Inflammatory macrophage treated with lipopolysaccharide for 4 hours (primary cell): ENCODE measurements at regions not wholly inside any gene's neighbourhood (a gene's known extent, or its start where the extent isn't known, plus 50 kb on each side); places are given as distances from the start of the nearest gene placed in this dataset.

Experiments used
- DNase-seq: peaks from one replicate; pipeline ENCODE4 v3.0.0-alpha.2; 2020

DNA sequence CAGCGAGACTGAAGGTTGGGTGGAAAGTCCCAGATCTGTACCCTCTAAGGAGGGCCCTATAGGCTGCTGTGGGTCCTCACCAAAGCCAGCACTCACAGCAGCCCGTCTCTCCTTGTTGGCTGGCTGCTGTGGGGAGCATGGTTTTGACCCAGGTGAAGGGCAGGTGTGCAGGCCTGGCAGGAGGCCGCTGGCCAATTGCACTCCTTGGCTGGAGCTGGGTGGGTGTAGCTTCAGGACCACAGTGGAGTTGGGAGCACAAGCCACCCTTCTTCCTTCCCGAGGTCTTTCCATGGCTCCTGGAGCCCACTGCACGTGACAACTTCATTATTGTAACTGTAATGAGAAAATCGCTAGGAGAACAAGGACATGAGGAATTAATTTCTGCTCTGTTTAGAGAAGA lies 287.7 kb upstream of the FOXQ1 start:
- DNase-seq = no peak

- no peak for DNase-seq
These were observed 288.7 kb upstream of the FOXQ1 start for GRCh38 chr6:1023229-1023628.

DNA sequence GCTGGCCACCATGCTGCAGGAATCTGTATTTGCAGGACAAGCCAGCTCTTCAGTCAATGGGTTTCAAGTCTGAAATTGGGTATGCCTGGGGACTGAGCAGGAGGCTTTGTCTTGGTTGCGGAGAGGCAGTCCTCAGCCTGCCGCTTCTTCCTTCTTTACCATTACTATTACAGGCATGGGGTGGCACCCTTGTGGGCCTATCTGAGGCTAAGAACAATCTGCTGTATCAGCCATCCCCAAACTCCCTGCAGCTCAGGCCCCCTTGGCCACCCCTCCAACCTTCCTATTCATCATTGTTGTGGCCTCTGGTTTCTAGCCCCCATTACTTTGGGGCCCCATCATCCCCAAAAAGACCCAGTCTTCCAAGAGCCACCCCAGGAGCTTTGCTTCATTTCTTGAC lies 289.2 kb upstream of the FOXQ1 start:
- DNase-seq = no peak

DNA sequence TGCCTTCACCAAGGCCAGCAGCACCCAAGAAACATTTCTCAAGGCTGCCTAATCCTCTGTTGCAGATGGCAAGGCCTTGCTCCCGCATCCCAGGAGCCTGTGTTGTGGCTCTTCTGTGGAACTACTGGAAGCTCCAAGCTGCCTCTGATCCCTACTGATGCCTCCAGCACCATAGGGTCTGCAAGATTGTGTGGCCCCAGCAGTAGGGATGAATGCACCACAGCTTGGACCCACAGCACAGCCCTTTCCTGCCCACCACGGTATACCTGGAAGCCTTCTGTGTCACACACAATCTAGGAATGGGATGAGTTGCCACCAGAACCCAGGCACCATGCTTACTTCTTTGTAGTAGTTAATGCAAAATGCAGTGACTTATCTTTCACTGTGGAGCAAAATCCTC lies 291.1 kb upstream of the FOXQ1 start:
- DNase-seq = no peak

GRCh38 chr6:1020133-1020532 lies 291.8 kb upstream of the FOXQ1 start:
- DNase-seq = no peak

- no peak for DNase-seq
These were observed 293.9 kb upstream of the FOXQ1 start for GRCh38 chr6:1018041-1018440.

GRCh38 chr6:1016329-1017302 lies 295.3 kb upstream of the FOXQ1 start:
- no peak for DNase-seq

- DNase-seq = no peak
These were observed 296.1 kb upstream of the FOXQ1 start for GRCh38 chr6:1015825-1016224.

DNA sequence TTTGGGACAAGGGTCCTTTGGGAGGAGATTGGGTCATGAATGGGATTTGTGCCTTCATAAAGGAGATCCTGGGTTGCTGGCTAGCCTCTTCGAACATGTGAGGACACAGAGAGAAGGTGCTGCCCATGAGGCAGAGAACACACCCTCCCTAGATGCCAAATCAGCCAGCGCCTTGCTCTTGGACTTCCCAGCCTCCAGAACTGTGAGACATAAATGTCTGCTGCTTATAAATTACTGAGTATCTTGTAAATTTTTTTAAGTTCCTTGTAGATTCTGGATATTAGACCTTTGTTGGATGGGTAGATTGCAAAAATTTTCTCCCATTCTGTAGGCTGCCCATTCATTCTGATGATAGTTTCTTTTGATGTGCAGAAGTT lies 297.5 kb upstream of the FOXQ1 start:
- DNase-seq = no peak

- DNase-seq = no peak
These were observed 298.1 kb upstream of the FOXQ1 start for GRCh38 chr6:1013656-1014430.

DNA sequence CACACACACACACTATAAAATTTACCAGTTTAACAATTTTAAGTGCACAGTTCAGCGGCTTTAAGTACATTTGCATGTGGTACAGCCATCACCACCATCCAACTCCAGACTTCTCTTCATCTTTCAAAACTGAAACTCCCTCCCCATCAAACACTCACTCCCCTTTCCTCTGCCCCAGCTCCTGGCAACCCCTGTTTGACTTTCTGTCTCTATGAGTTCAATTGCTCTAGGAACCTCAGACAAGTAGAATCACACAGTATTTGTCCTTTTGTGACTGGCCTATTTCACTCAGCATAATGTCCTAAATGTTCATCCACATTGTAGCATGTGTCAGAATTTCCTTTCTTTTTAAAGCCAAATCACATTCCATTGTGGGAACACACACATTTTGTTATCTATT lies 302.8 kb upstream of the FOXQ1 start:
- no peak for DNase-seq

DNA sequence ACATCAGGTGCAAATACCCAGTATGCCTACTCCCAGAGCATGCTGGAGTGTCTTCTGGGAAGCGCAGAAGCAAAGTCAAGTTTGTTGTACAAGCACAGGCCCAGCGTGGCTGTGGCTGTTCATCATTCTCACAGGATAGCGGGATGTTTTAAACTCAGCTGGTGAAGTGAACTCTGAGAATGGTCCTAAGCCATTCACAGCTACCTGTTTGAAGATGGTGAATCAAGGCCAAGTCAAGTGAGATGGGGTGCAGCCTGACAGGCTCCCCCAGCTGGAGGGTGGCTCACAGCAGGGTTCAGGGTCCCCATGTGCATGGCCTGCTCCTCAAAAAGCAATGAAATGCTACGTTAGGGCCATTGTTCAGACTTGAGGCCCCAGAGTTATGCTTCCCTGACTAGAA lies 304.7 kb upstream of the FOXQ1 start:
- DNase-seq = no peak

GRCh38 chr6:1004885-1005630 lies 306.8 kb upstream of the FOXQ1 start:
- DNase-seq = no peak

DNA sequence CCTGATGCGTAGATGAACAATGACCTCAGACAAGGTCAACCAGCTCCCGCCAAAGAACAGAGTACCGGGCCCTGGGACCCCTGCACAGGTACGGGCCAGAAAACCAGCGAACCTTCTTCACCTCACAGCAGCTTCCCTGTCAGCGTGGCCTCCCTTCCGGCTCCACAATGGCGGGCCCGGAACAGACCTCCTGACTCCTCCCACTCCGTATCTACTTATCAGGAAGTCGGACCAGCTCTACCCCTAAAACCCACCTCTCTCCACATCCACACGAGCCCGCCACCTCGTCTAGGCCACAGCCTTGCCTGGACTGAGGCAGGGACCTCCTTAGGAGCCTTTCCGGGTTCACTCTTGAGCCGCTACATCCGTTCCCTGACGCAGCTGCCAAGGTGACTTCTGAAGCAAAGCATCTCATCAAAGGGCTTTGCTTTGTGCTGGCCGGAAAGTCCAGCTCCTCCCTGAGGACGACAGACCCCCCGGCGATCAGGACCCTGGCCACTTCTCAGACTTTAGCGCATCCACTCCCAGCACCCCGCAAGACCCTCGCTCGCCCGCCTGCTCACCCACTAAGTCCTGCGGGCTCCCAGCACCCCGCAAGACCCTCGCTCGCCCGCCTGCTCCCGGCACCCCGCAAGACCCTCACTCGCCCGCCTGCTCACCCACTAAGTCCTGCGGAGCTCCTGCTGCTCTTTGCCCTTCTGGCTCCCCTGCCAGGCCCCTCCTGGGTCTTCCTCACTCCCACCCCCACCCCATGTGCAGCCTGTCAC lies 308.3 kb upstream of the FOXQ1 start:
- DNase-seq = no peak

DNA sequence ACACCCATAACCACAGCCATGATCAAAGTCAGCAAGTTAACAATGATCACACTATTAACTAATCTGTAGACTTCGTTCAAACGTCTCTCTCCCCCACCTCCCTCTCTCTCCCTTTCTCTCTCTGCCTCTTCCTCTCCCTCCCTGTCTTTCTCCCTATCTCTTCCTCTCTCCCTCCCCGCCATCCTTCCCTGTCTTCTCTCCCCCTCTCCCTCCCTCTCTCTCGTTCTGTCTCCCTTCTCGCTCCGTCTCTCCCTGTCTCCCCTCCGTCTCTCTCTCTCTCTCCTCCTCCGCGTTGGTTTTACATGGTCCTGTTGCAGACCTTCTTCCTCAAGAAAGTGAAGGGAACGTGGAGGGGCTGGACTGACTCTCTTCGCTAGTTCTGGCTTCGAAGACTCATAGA lies 308.9 kb upstream of the FOXQ1 start:
- no peak for DNase-seq

DNA sequence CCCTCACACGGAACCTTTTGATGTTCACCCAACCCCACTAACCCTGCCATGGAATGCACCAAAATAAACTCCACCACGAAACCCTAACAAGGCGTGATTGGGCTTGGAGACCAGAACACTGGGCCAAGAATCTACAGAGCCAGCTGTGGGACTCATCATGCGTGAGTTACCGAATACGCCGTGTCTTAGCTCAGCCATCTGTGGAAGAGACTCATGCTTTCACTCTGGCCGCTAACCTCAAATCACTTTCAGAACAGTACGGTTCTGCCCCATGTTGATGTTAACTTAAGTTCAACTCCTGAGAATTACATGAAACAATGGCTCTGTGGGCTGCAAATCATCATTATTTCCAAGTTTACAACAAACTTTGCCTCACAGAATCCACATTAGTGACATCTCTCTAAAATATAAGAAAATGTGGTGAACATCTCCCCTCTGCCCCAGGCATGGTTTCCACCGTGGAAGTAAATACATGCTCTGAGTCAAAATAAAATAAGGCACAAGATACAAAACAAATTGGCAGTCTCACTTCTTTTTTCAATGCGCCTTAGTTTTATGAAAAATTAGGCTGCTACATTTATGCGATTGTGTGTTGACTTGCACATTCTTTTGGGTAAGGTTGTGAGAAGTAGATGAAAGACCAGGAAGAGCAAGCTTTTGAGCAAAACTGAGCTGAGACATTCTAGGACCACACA lies 308.9 kb upstream of the EXOC2 start:
- DNase-seq = no peak

DNA sequence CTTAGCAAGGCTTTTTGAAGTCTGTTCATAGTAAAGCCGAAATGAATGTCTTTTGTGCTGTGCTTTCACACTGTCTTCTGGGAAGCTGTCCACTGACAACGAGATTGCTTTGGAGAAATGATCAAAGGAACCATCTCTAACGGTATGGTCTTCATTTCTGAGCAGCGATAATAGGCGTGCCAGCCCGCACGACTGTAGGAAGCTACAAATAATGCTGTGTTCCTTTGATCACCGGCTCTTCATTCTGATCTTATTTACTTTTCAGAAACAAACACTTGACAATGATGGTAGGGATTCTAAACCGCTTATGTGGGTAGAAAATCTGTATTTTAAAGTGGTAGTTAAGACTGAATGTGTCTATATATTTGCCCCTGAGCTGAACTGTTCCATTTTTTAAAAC lies 306.6 kb upstream of the EXOC2 start:
- DNase-seq = no peak

DNA sequence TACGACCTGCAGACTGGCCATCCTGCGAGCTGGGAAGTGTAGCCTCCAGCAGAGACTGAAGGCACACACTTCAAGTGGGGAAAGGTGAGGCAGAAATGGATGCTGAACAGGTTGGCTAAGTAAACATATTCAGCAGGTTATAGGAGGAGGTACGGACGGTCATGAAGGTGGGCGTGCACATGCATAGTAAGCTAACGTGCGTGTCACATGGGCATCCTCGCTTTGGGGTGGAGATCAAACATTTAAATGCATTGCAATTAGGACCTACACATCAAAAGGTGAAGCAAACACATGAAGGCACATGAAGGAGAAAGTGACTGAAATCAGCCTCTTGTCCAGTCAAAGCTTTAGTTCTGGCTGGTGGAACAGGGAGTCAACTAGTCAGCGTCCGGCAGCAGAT lies 305.6 kb upstream of the EXOC2 start:
- DNase-seq = no peak

GRCh38 chr6:996271-996852 lies 303.4 kb upstream of the EXOC2 start:
- no peak for DNase-seq

- no peak for DNase-seq
These were observed 298.3 kb upstream of the EXOC2 start for GRCh38 chr6:991192-991591.

- DNase-seq = no peak
These were observed 291.1 kb upstream of the EXOC2 start for GRCh38 chr6:984031-984430.
